HG03025 (cell line): ENCODE measurements at regions not wholly inside any gene's neighbourhood (a gene's known extent, or its start where the extent isn't known, plus 50 kb on each side); places are given as distances from the start of the nearest gene placed in this dataset.
"Not testable (repeated sequence)": the region's sequence is repeated elsewhere in the genome, so short reads cannot be mapped to it uniquely, and the experiment has no call there.

Experiments
- ATAC-seq: cut with Tn5 transposase; IDR thresholded peaks from one replicate; pipeline ENCODE4 v1.9.1; 2021; ENCODE audit warnings: mild to moderate bottlenecking, moderate library complexity; ENCODE audit not compliant: unreplicated experiment, low FRiP score

- no peak for ATAC-seq
Observed at GRCh38 chr4:23973308-23973855, 83.5 kb upstream of the PPARGC1A start.

GRCh38 chr4:23972805-23973204 lies 83.0 kb upstream of the PPARGC1A start:
- no peak for ATAC-seq

- no peak for ATAC-seq
Observed at GRCh38 chr4:23972187-23972586, 82.3 kb upstream of the PPARGC1A start.

GRCh38 chr4:23970201-23970850 lies 80.5 kb upstream of the PPARGC1A start:
- no peak for ATAC-seq

GRCh38 chr4:23969635-23970145 lies 79.8 kb upstream of the PPARGC1A start:
- no peak for ATAC-seq

GRCh38 chr4:23967281-23967680 lies 77.4 kb upstream of the PPARGC1A start:
- ATAC-seq = no peak

GRCh38 chr4:23966725-23967124 lies 76.9 kb upstream of the PPARGC1A start:
- ATAC-seq = no peak

GRCh38 chr4:23962462-23962861 lies 72.6 kb upstream of the PPARGC1A start:
- ATAC-seq = no peak

GRCh38 chr4:23961395-23961794 lies 71.5 kb upstream of the PPARGC1A start:
- not testable (repeated sequence) for ATAC-seq

- no peak for ATAC-seq
Observed at GRCh38 chr4:23959396-23960148, 69.7 kb upstream of the PPARGC1A start.

- no peak for ATAC-seq
Observed at GRCh38 chr4:23958749-23959148, 68.9 kb upstream of the PPARGC1A start.

- ATAC-seq = no peak
Observed at GRCh38 chr4:23957465-23957864, 67.6 kb upstream of the PPARGC1A start.

- ATAC-seq = no peak
Observed at GRCh38 chr4:23956601-23957364, 66.9 kb upstream of the PPARGC1A start.

GRCh38 chr4:23952258-23952657 lies 62.4 kb upstream of the PPARGC1A start:
- ATAC-seq = peak; percentile 64

GRCh38 chr4:23947826-23948225 lies 58.0 kb upstream of the PPARGC1A start:
- no peak for ATAC-seq

GRCh38 chr4:23946299-23946698 lies 56.5 kb upstream of the PPARGC1A start:
- no peak for ATAC-seq

GRCh38 chr4:23945451-23946017 lies 55.7 kb upstream of the PPARGC1A start:
- ATAC-seq = no peak

- not testable (repeated sequence) for ATAC-seq
Observed at GRCh38 chr4:23944556-23944955, 54.7 kb upstream of the PPARGC1A start.

- no peak for ATAC-seq
Observed at GRCh38 chr4:23943478-23943877, 53.6 kb upstream of the PPARGC1A start.

GRCh38 chr4:23942471-23942870 lies 52.6 kb upstream of the PPARGC1A start:
- ATAC-seq = no peak
